ENCODE measurements at regions not wholly inside any gene's neighbourhood (a gene's known extent, or its start where the extent isn't known, plus 50 kb on each side); places are given as distances from the start of the nearest gene placed in this dataset.

DNA sequence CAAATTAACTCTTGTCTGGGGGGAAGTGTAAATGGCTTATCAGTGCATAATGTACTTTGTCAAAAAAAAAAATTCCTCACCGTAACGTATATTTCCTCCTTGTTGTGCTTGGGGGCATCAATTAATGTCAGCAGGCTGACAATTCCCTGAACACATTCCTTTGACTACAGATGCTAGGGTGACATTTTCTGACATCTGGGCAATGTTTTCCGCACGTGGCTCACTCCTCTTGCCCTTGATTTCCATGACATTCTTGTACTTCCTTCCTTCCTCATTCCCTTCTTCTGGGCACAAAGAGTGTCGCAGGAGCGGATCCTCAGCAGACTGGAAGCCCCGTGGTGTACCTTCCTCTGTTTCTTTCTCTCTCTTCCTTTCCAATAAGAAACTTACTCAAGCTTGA, 173.7 kb downstream of the SP3 start:
- DNase-seq (ENCODE audit: insufficient read length, low spot score) (no peak), FAIRE-seq (no peak)
- TF ChIP-seq POLR2A (IDR thresholded peaks at IDR 0.05; ENCODE audit: low read depth, low read length) (no peak), SPI1 (IDR thresholded peaks at IDR 0.05; ENCODE audit: low read depth, low read length) (no peak), POU2F2 (IDR thresholded peaks at IDR 0.05; ENCODE audit: low read depth, low read length) (no peak), PAX5 (IDR thresholded peaks at IDR 0.05; ENCODE audit: insufficient read depth, low read length, severe bottlenecking) (no peak), POLR2AphosphoS5 (IDR thresholded peaks at IDR 0.05; ENCODE audit: low read depth, low read length) (no peak), TAF1 (IDR thresholded peaks at IDR 0.05; ENCODE audit: low read depth, low read length) (no peak)

DNA sequence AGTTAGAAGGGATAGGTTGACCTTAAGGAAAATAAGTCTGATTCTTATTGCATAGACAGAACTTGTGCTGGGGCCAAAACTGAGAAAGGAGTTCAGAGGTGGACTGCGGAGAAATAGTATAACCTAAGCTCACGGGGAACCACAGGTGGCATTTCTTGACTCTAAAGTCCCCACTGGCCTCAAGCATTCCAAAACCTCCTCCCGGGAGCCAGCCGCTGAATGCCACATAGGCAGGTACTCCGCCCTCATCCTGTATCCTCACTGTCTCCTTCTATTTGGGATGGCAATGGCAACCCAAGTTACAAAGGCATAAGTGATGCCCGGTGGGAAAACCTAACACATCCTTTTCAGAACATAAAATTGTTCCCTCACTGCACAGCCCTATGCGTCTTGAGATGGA, 173.0 kb downstream of the SP3 start:
- FAIRE-seq: no peak
- TF ChIP-seq POLR2A (IDR thresholded peaks at IDR 0.05; ENCODE audit: low read depth, low read length) (no peak), POU2F2 (IDR thresholded peaks at IDR 0.05; ENCODE audit: low read depth, low read length) (no peak), SPI1 (IDR thresholded peaks at IDR 0.05; ENCODE audit: low read depth, low read length) (no peak), TAF1 (IDR thresholded peaks at IDR 0.05; ENCODE audit: low read depth, low read length) (no peak), POLR2AphosphoS5 (IDR thresholded peaks at IDR 0.05; ENCODE audit: low read depth, low read length) (no peak), PAX5 (IDR thresholded peaks at IDR 0.05; ENCODE audit: insufficient read depth, low read length, severe bottlenecking) (no peak)
- no peak for DNase-seq (ENCODE audit: insufficient read length, low spot score)

DNA sequence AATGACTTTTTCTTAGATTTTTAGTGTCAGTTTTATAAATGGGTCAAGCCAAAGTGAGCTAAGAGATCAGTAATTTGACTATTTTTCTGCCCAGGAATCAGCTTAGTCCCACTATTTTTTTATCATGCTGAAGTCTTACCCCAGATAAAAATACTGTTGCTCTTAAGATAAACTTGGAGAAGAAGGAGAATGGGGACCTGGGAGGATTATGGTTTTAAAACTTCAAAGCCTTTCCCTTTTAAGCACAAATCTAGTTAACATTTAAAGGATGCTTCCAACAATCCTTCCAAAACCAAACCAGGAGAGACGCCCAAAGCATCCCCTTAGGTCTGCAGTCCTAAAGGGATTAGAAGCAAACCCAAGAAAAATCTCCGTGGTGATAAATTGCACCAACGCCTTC, 172.4 kb downstream of the SP3 start:
- no peak for FAIRE-seq
- no peak for DNase-seq (ENCODE audit: insufficient read length, low spot score)
- TF ChIP-seq PAX5 (IDR thresholded peaks at IDR 0.05; ENCODE audit: insufficient read depth, low read length, severe bottlenecking): no peak
- TF ChIP-seq SPI1 (IDR thresholded peaks at IDR 0.05; ENCODE audit: low read depth, low read length): no peak
- TF ChIP-seq POLR2AphosphoS5 (IDR thresholded peaks at IDR 0.05; ENCODE audit: low read depth, low read length): no peak
- no peak for TF ChIP-seq TAF1 (IDR thresholded peaks at IDR 0.05; ENCODE audit: low read depth, low read length)
- TF ChIP-seq POLR2A (IDR thresholded peaks at IDR 0.05; ENCODE audit: low read depth, low read length): no peak
- TF ChIP-seq POU2F2 (IDR thresholded peaks at IDR 0.05; ENCODE audit: low read depth, low read length): no peak

DNA sequence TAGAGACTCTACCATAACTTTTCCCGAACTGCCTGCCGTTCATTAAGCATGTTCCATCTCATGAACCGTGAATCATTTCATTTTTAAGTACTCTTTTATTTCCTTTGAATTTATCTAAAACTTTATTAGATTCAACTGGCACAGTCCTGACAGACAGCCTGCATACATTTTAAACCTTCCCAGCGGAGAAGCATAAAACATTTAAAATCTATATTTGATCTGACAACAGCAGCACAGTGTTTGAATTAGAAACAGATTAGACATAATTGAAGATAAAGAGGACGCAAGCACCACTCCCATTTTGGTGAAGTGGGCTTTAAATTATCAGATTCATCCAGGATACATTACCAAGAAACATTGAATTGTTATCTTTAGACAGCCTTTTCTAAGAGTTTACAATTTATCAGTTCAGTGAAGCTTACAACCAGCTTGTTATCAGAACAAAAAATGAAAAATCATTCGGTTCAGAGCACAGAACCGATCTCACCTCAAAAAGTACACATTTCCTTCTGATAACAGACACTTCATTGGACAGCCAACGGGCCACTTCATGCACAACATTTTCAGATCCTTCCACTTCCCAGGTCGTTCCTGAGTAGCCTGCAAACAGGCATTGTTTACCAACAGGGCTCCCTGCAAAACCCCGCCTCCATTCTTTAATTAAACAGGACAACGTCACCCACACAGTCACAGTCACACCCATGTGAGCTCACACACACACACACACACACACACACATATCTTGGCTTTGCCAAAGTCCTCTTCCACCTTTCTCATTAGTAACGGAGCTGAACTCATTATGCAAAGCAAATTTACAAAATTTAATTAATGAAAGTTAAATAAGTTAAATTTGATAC, 171.2 kb downstream of the SP3 start:
- TF ChIP-seq SPI1 (IDR thresholded peaks at IDR 0.05; ENCODE audit: low read depth, low read length): no peak
- peak; percentile 55 for FAIRE-seq
- no peak for DNase-seq (ENCODE audit: insufficient read length, low spot score)

DNA sequence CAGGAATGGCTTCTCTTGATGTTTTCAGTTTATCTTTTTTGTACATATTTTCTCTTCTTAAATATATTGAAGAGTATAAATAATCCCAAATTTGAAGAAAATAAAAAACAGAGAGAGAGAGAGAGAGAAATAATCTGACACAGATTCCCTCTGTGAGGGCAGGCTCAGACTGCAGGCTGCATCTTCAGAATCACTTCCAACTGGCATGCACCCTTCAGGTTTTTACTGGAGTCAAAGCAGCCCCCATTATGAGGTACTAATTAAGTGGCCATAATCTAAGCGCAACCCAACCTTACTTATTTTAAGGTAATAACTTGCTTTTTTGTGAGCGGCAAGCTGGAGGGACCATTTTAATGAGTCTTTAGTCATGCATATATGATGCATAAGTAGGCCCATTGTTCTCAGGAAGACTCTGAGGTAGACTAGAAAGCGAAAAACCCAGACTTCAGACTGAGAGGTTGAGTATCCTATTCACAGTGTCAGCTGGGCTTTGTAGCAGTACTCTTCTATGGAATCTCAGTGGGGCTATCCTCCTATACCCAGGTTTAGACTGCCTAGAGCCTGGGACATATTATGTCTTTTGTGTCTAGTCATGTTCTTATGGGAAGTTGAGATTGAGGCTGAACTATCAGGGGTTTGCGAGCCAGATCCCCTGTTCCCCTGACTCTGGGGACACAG, 167.4 kb downstream of the SP3 start:
- TF ChIP-seq SPI1 (IDR thresholded peaks at IDR 0.05; ENCODE audit: low read depth, low read length) (no peak), PAX5 (IDR thresholded peaks at IDR 0.05; ENCODE audit: insufficient read depth, low read length, severe bottlenecking) (no peak), POLR2AphosphoS5 (IDR thresholded peaks at IDR 0.05; ENCODE audit: low read depth, low read length) (no peak), POLR2A (IDR thresholded peaks at IDR 0.05; ENCODE audit: low read depth, low read length) (no peak), POU2F2 (IDR thresholded peaks at IDR 0.05; ENCODE audit: low read depth, low read length) (no peak), TAF1 (IDR thresholded peaks at IDR 0.05; ENCODE audit: low read depth, low read length) (no peak)
- DNase-seq (ENCODE audit: insufficient read length, low spot score) (no peak), FAIRE-seq (no peak)

DNA sequence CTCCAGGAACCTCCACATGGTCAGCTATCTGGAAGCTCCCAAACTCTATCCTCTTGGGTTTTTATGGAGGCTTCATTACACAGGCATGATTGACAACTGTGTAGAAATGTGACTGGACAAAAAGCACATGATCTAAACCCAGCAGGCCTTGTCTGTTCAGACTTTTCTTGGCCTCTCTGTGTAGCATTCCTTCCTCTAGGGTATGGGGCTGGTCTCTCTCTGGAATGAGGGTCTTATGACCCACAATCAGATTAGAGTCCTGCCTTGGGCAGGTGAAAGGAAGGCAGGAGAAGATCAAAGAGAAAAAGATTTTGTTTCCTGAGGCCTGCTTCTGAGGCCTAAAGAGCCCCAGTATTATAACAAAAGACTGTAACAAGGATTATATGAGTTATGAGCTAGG, 162.7 kb downstream of the SP3 start:
- FAIRE-seq (no peak), DNase-seq (ENCODE audit: insufficient read length, low spot score) (no peak)
- TF ChIP-seq SPI1 (IDR thresholded peaks at IDR 0.05; ENCODE audit: low read depth, low read length) (no peak), POLR2AphosphoS5 (IDR thresholded peaks at IDR 0.05; ENCODE audit: low read depth, low read length) (no peak), PAX5 (IDR thresholded peaks at IDR 0.05; ENCODE audit: insufficient read depth, low read length, severe bottlenecking) (no peak), POU2F2 (IDR thresholded peaks at IDR 0.05; ENCODE audit: low read depth, low read length) (no peak), TAF1 (IDR thresholded peaks at IDR 0.05; ENCODE audit: low read depth, low read length) (no peak), POLR2A (IDR thresholded peaks at IDR 0.05; ENCODE audit: low read depth, low read length) (no peak)

DNA sequence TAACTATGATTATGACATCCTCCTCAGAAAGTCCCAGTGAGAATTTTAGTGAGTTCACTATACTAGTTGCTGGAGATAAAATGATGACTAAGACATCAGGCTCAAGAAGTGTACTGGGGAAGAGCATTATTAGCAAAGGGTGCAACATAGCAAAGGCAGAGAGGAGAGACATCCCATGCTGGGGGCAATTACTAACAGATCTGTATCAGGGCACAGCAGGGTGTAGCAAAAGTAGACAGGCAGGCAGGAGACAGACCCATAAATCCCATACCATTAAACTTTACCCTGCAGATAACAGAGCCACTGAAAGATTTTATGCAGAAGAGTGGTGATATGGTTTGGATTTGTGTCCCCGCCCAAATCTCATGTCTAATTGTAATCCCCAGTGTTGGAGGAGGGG, 161.7 kb downstream of the SP3 start:
- DNase-seq (ENCODE audit: insufficient read length, low spot score) (no peak), FAIRE-seq (no peak)
- no peak for TF ChIP-seq POLR2AphosphoS5 (IDR thresholded peaks at IDR 0.05; ENCODE audit: low read depth, low read length)
- TF ChIP-seq POLR2A (IDR thresholded peaks at IDR 0.05; ENCODE audit: low read depth, low read length): no peak
- TF ChIP-seq TAF1 (IDR thresholded peaks at IDR 0.05; ENCODE audit: low read depth, low read length): no peak
- no peak for TF ChIP-seq POU2F2 (IDR thresholded peaks at IDR 0.05; ENCODE audit: low read depth, low read length)
- TF ChIP-seq SPI1 (IDR thresholded peaks at IDR 0.05; ENCODE audit: low read depth, low read length): no peak
- TF ChIP-seq PAX5 (IDR thresholded peaks at IDR 0.05; ENCODE audit: insufficient read depth, low read length, severe bottlenecking): no peak

DNA sequence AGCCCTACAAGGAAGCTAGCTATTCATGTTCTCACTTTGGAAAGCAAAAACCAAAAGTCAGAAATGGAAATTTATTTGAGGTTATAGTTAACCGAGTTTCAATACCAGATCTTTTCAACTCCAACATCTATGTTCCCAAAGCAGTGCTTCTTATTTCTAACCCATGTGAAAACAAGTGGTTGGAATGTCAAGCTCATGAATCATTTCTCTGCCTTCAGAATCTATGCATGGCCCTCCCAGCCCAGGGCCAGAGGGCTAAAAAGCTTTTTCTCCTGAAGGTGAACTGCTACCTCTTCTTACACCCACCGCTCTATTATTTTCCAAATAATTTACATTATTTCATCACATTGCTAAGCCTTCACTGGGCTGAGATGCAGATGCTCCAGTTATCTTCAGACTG, 158.4 kb downstream of the SP3 start:
- TF ChIP-seq SPI1 (IDR thresholded peaks at IDR 0.05; ENCODE audit: low read depth, low read length) (no peak), POLR2A (IDR thresholded peaks at IDR 0.05; ENCODE audit: low read depth, low read length) (no peak), TAF1 (IDR thresholded peaks at IDR 0.05; ENCODE audit: low read depth, low read length) (no peak)
- DNase-seq (ENCODE audit: insufficient read length, low spot score) (no peak), FAIRE-seq (no peak)

DNA sequence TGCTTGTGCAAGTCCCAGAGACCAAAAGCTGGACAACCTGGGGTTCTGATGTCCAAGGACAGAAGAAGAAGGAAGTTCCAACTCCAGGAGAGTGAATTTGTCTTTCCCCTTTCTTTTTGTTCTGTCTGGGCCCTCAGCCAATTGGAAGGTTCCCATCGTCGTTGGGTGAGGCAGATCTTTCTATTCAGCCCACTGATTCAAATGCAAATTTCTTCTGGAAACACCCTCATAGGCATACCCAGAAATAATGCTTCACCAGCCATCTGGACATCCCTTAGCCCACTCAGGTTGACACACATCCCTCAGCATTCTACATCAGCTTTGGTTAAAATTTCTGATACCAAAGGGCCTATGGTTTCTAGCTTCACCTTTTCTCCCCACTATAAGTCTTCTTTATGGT, 156.5 kb downstream of the SP3 start:
- no peak for TF ChIP-seq PAX5 (IDR thresholded peaks at IDR 0.05; ENCODE audit: insufficient read depth, low read length, severe bottlenecking)
- TF ChIP-seq POLR2AphosphoS5 (IDR thresholded peaks at IDR 0.05; ENCODE audit: low read depth, low read length): no peak
- no peak for TF ChIP-seq TAF1 (IDR thresholded peaks at IDR 0.05; ENCODE audit: low read depth, low read length)
- no peak for TF ChIP-seq POU2F2 (IDR thresholded peaks at IDR 0.05; ENCODE audit: low read depth, low read length)
- no peak for TF ChIP-seq SPI1 (IDR thresholded peaks at IDR 0.05; ENCODE audit: low read depth, low read length)
- TF ChIP-seq POLR2A (IDR thresholded peaks at IDR 0.05; ENCODE audit: low read depth, low read length): no peak
- DNase-seq (ENCODE audit: insufficient read length, low spot score): no peak
- FAIRE-seq: peak; percentile 55

DNA sequence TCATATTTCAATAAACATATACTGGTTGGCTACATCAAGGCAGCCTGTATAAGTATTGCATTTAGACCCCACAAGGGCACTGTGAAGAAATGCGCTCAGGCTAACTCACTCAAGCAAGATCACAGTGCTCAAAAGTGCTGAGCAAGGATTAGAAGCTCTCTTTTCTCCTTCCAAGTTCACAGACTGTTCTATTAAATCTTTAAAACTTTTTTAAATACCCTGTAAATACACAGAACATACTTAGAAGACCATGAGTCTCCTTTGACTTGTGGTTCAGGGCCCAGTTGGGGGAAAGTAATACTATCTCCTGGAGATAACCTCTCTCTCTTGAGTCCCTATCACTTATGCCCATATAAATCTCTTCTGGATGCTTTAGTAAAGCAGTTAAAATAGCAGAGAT, 152.9 kb downstream of the SP3 start:
- no peak for FAIRE-seq
- DNase-seq (ENCODE audit: insufficient read length, low spot score): no peak
- TF ChIP-seq POU2F2 (IDR thresholded peaks at IDR 0.05; ENCODE audit: low read depth, low read length): no peak
- TF ChIP-seq POLR2A (IDR thresholded peaks at IDR 0.05; ENCODE audit: low read depth, low read length): no peak
- TF ChIP-seq POLR2AphosphoS5 (IDR thresholded peaks at IDR 0.05; ENCODE audit: low read depth, low read length): no peak
- no peak for TF ChIP-seq TAF1 (IDR thresholded peaks at IDR 0.05; ENCODE audit: low read depth, low read length)
- TF ChIP-seq PAX5 (IDR thresholded peaks at IDR 0.05; ENCODE audit: insufficient read depth, low read length, severe bottlenecking): no peak
- no peak for TF ChIP-seq SPI1 (IDR thresholded peaks at IDR 0.05; ENCODE audit: low read depth, low read length)

All from GM12891 (cell line).